ENCODE measurements at regions not wholly inside any gene's neighbourhood (a gene's known extent, or its start where the extent isn't known, plus 50 kb on each side); places are given as distances from the start of the nearest gene placed in this dataset.

DNA sequence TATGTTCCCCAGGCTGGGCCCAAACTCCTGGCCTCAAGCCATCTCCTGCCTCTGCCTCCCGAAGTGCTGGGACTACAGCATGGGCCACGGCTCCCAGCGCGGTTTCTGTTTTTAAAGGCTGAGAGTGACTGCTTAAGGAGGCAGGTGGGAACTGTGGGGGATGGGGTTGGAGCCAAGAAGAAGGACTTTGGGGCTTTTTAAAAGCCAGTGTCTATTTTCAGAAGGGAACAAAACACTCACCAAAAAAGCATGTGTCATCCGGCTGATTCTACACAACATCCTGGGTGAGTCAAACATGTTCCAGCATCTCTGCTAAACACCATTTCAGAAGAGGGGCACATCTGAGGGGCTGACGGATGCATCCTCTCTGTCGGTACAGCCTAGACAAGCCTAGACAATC lies 824.5 kb downstream of the TYW1 start:
- TF ChIP-seq, protein P1, sequence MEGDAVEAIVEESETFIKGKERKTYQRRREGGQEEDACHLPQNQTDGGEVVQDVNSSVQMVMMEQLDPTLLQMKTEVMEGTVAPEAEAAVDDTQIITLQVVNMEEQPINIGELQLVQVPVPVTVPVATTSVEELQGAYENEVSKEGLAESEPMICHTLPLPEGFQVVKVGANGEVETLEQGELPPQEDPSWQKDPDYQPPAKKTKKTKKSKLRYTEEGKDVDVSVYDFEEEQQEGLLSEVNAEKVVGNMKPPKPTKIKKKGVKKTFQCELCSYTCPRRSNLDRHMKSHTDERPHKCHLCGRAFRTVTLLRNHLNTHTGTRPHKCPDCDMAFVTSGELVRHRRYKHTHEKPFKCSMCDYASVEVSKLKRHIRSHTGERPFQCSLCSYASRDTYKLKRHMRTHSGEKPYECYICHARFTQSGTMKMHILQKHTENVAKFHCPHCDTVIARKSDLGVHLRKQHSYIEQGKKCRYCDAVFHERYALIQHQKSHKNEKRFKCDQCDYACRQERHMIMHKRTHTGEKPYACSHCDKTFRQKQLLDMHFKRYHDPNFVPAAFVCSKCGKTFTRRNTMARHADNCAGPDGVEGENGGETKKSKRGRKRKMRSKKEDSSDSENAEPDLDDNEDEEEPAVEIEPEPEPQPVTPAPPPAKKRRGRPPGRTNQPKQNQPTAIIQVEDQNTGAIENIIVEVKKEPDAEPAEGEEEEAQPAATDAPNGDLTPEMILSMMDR (IDR thresholded peaks at IDR 0.05): no peak
- no peak for TF ChIP-seq POLR2A (IDR thresholded peaks at IDR 0.05)
